ENCODE measurements at regions not wholly inside any gene's neighbourhood (a gene's known extent, or its start where the extent isn't known, plus 50 kb on each side); places are given as distances from the start of the nearest gene placed in this dataset.

GRCh38 chr3:181631901-181632300 lies 79.8 kb upstream of the SOX2 start:
- Histone ChIP-seq H3K4me1 (no peaks in the 10 kb centered on the region), H3K36me3 (replicated peaks in 1 of 2; ENCODE audit: insufficient read depth in 1 of 2, low read depth in 2 of 2) (no peaks in the 10 kb centered on the region), H3K27me3 (no peaks in the 10 kb centered on the region), H3K4me3 (no peak overlapping the region), H3K9me3 (no peaks in the 10 kb centered on the region), H3K27ac (no peak overlapping the region)
- ATAC-seq (no peak), DNase-seq (no peak)
- intact Hi-C loops (cut with DNase I): no loop called here
- 56 to 64% methylated on average over 3 of the region's 3 CpGs for WGBS, 2 donors
- TF ChIP-seq CTCF (IDR thresholded peaks at IDR 0.05) (no peak), POLR2A (IDR thresholded peaks at IDR 0.05) (no peak)

GRCh38 chr3:181630853-181631252 lies 80.9 kb upstream of the SOX2 start:
- H3K4me1 ChIP-seq: no peaks in the 10 kb centered on the region
- no peak overlapping the region for H3K27ac ChIP-seq
- intact Hi-C loops (cut with DNase I): no loop called here
- DNase-seq (no peak), ATAC-seq (no peak)
- no peaks in the 10 kb centered on the region for H3K27me3 ChIP-seq
- no peak overlapping the region for H3K4me3 ChIP-seq
- no peaks in the 10 kb centered on the region for H3K36me3 ChIP-seq (replicated peaks in 1 of 2; ENCODE audit: insufficient read depth in 1 of 2, low read depth in 2 of 2)
- H3K9me3 ChIP-seq: no peaks in the 10 kb centered on the region
- TF ChIP-seq CTCF (IDR thresholded peaks at IDR 0.05) (no peak), POLR2A (IDR thresholded peaks at IDR 0.05) (no peak)

- Histone ChIP-seq H3K9me3 (no peaks in the 10 kb centered on the region), H3K27me3 (no peaks in the 10 kb centered on the region)
- no peak for ATAC-seq
Observed at GRCh38 chr3:181629711-181630110, 82.0 kb upstream of the SOX2 start.

GRCh38 chr3:181629029-181629428 lies 82.7 kb upstream of the SOX2 start:
- WGBS, 2 donors: 90 to 100% methylated on average over 1 of the region's 1 CpG
- intact Hi-C loops (cut with DNase I): no loop called here
- DNase-seq (no peak), ATAC-seq (no peak)
- no peak overlapping the region for H3K4me3 ChIP-seq
- H3K27me3 ChIP-seq: no peaks in the 10 kb centered on the region
- no peak for TF ChIP-seq CTCF (IDR thresholded peaks at IDR 0.05)
- no peak for TF ChIP-seq POLR2A (IDR thresholded peaks at IDR 0.05)
- no peak overlapping the region for H3K27ac ChIP-seq
- H3K9me3 ChIP-seq: no peaks in the 10 kb centered on the region
- H3K36me3 ChIP-seq (replicated peaks in 1 of 2; ENCODE audit: insufficient read depth in 1 of 2, low read depth in 2 of 2): no peaks in the 10 kb centered on the region
- H3K4me1 ChIP-seq: no peaks in the 10 kb centered on the region

More at GRCh38 chr3:181629711-181630110, 82.0 kb upstream of the SOX2 start:
- WGBS, 2 donors: 71 to 73% methylated on average over 3 of the region's 3 CpGs
- TF ChIP-seq CTCF (IDR thresholded peaks at IDR 0.05) (no peak), POLR2A (IDR thresholded peaks at IDR 0.05) (no peak)
- Histone ChIP-seq H3K4me3 (no peak overlapping the region), H3K27ac (no peak overlapping the region), H3K36me3 (replicated peaks in 1 of 2; ENCODE audit: insufficient read depth in 1 of 2, low read depth in 2 of 2) (no peaks in the 10 kb centered on the region), H3K4me1 (no peaks in the 10 kb centered on the region)
- intact Hi-C loops (cut with DNase I): no loop called here
- DNase-seq: no peak

GRCh38 chr3:181628384-181628783 lies 83.3 kb upstream of the SOX2 start:
- no peak overlapping the region for H3K4me3 ChIP-seq
- DNase-seq (no peak), ATAC-seq (no peak)
- TF ChIP-seq POLR2A (IDR thresholded peaks at IDR 0.05) (no peak), CTCF (IDR thresholded peaks at IDR 0.05) (no peak)
- intact Hi-C loops (cut with DNase I): no loop called here
- H3K9me3 ChIP-seq: no peaks in the 10 kb centered on the region
- H3K27me3 ChIP-seq: no peaks in the 10 kb centered on the region
- H3K4me1 ChIP-seq: no peaks in the 10 kb centered on the region
- no peaks in the 10 kb centered on the region for H3K36me3 ChIP-seq (replicated peaks in 1 of 2; ENCODE audit: insufficient read depth in 1 of 2, low read depth in 2 of 2)
- no peak overlapping the region for H3K27ac ChIP-seq

All from body of pancreas (tissue), 4 donors.